Right lobe of liver (tissue), 4 donors: ENCODE measurements at regions not wholly inside any gene's neighbourhood (a gene's known extent, or its start where the extent isn't known, plus 50 kb on each side); places are given as distances from the start of the nearest gene placed in this dataset.

Experiments
- CTCF ChIP-seq, 4 donors: fragments of 200-600 bp in 3 of 4; fragments of 450-650 bp in 1 of 4; IDR thresholded peaks; one replicate each; pipeline versions ENCODE4 v1.5.1 to v1.8.0; 2016 to 2022; ENCODE audit warnings: antibody characterized with exemption in 4 of 4, mild to moderate bottlenecking in 2 of 4
- POLR2A ChIP-seq: fragments of 450-650 bp; IDR thresholded peaks from one replicate; pipeline ENCODE4 v1.6.1; 2017; ENCODE audit warnings: antibody characterized with exemption, mild to moderate bottlenecking
- donor health status: DM: no; HTN: no; CAD: no.
- donor health status: DM: no; HTN: no; CAD: no.
- donor health status: DM: no; HTN: yes; CAD: no.

- TF ChIP-seq CTCF (IDR thresholded peaks at IDR 0.05) (no peak), POLR2A (no peak)
Measured at GRCh38 chr4:24252121-24252520, 332.2 kb downstream of the DHX15 start.
